ENCODE measurements at regions not wholly inside any gene's neighbourhood (a gene's known extent, or its start where the extent isn't known, plus 50 kb on each side); places are given as distances from the start of the nearest gene placed in this dataset.

DNA sequence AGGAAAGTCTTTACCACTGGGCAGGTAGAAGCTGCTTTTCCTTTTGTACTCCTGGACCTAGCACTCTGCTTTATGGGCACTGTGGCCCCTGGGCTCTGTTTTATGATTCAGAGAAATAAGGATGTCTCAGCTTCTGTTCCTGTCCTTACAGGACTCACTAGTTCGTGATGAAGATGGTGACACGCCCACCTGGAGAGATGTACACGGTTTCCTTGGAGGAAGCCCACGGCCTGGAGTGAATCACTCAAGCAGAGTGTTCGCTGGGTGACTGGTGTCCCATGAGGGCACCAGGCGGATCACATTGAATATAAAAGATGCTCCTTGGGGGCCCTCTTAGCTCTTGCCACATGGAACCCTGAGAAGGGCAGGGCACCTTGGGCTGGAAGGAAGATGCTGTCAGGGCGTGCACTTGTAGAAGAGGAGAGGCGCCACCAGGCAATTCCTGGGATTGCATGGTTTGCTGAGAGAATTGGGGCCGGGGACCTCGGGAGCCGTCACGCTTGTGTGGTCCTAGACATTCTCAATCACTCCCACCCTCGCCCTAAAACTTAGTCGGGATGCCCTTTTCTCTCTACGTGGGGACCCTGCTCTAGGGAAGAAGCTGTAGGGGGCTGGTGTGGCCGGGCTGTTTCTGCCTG lies 202.6 kb downstream of the TSHZ3 start:
- TF ChIP-seq RARB (CRISPR knock-in tag; IDR thresholded peaks at IDR 0.05) (no peak), ESRRG (CRISPR knock-in tag; IDR thresholded peaks at IDR 0.05) (no peak), TCF4 (CRISPR knock-in tag; IDR thresholded peaks at IDR 0.05; ENCODE audit: borderline replicate concordance) (no peak), GLIS3 (CRISPR knock-in tag; IDR thresholded peaks at IDR 0.05) (no peak), CSDC2 (CRISPR knock-in tag; IDR thresholded peaks at IDR 0.05) (no peak), PPARA (CRISPR knock-in tag; IDR thresholded peaks at IDR 0.05; ENCODE audit: borderline replicate concordance) (no peak), ARNTL (CRISPR knock-in tag; IDR thresholded peaks at IDR 0.05; ENCODE audit: borderline replicate concordance, low read depth) (no peak), BACH2 (CRISPR knock-in tag; IDR thresholded peaks at IDR 0.05; ENCODE audit: borderline replicate concordance) (no peak), SNAI2 (CRISPR knock-in tag; IDR thresholded peaks at IDR 0.05) (no peak)
- TF ChIP-seq, protein P1, sequence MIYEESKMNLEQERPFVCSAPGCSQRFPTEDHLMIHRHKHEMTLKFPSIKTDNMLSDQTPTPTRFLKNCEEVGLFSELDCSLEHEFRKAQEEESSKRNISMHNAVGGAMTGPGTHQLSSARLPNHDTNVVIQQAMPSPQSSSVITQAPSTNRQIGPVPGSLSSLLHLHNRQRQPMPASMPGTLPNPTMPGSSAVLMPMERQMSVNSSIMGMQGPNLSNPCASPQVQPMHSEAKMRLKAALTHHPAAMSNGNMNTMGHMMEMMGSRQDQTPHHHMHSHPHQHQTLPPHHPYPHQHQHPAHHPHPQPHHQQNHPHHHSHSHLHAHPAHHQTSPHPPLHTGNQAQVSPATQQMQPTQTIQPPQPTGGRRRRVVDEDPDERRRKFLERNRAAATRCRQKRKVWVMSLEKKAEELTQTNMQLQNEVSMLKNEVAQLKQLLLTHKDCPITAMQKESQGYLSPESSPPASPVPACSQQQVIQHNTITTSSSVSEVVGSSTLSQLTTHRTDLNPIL (CRISPR knock-in tag; IDR thresholded peaks at IDR 0.05; ENCODE audit: low read depth) = no peak

Data from SK-N-SH treated with all-trans-retinoic acid at 6 μM for 48 hours (cell line).